IMR-90 (cell line): ENCODE measurements at regions not wholly inside any gene's neighbourhood (a gene's known extent, or its start where the extent isn't known, plus 50 kb on each side); places are given as distances from the start of the nearest gene placed in this dataset.
A peak's percentile ranks its signal among the peaks of the same experiment; 100 is the strongest.

Experiments
- ATAC-seq: fragments of 200-7000 bp; cut with Tn5 transposase; 2 replicates; pipeline ENCODE4 v1.9.1; 2020; ENCODE audit warnings: low read depth, mild to moderate bottlenecking, moderate library complexity
- BruUV-seq: library from RNA; stranded (reverse); fragments of 400-500 nt; replicated peaks from 2 replicates; lab custom pipeline; 2021; lab: Mats Ljungman, UMichigan
- CTCF ChIA-PET: fragments of 300-600 bp; formaldehyde crosslinking; extraction: SDS; loops from one replicate; lab custom pipeline; 2021; ENCODE audit warnings: antibody characterized with exemption; lab: Yijun Ruan, JAX
- POLR2A ChIA-PET: fragments of 300-600 bp; sonication (Branson Sonifier 250); formaldehyde crosslinking; loops from one replicate; lab custom pipeline; 2022; ENCODE audit warnings: antibody characterized with exemption; ENCODE audit not compliant: unreplicated experiment; lab: Charles Lee
- DNase-seq: peaks from one replicate; pipeline ENCODE4 v3.0.0; 2013
- H2AFZ ChIP-seq: replicated peaks from 2 replicates; pipeline ENCODE3; 2013; ENCODE audit warnings: low read length, mild to moderate bottlenecking; ENCODE audit not compliant: poor library complexity
- H2AK5ac ChIP-seq: 2 replicates; pipeline ENCODE4 v1.6.1; 2013; ENCODE audit warnings: low read depth, low read length, inconsistent platforms
- H2AK9ac ChIP-seq: replicated peaks from 2 replicates; pipeline ENCODE3; 2013; ENCODE audit warnings: mild to moderate bottlenecking, low read depth, low read length, moderate library complexity; ENCODE audit not compliant: poor library complexity
- H2BK120ac ChIP-seq: 2 replicates; pipeline ENCODE4 v1.6.1; 2013; ENCODE audit warnings: low read depth, low read length, inconsistent platforms
- H2BK15ac ChIP-seq: 3 replicates; pipeline ENCODE4 v1.6.1; 2013; ENCODE audit warnings: low read depth, low read length, inconsistent platforms
- H2BK20ac ChIP-seq: 2 replicates; pipeline ENCODE4 v1.6.1; 2013; ENCODE audit warnings: low read depth, mild to moderate bottlenecking, inconsistent platforms, low read length, moderate library complexity
- H2BK5ac ChIP-seq: 2 replicates; pipeline ENCODE4 v1.6.1; 2013; ENCODE audit warnings: mild to moderate bottlenecking, low read depth, low read length, inconsistent platforms; ENCODE audit not compliant: poor library complexity, severe bottlenecking
- H3K14ac ChIP-seq: replicated peaks from 2 replicates; pipeline ENCODE4 v1.6.1; 2013; ENCODE audit warnings: low read depth, low read length, inconsistent platforms
- H3K18ac ChIP-seq: 2 replicates; pipeline ENCODE4 v1.6.1; 2013; ENCODE audit warnings: low read depth, low read length, control low read depth
- H3K23ac ChIP-seq: 2 replicates; pipeline ENCODE4 v1.6.1; 2013; ENCODE audit warnings: low read depth, low read length, inconsistent platforms
- H3K27ac ChIP-seq: 2 replicates; pipeline ENCODE4 v1.5.1; 2013; ENCODE audit warnings: mild to moderate bottlenecking, control low read depth, low read length; ENCODE audit not compliant: insufficient read depth
- H3K27me3 ChIP-seq: 2 replicates; pipeline ENCODE4 v1.6.1; 2013; ENCODE audit warnings: low read length; ENCODE audit not compliant: control insufficient read depth, insufficient read depth
- H3K36me3 ChIP-seq: 2 replicates; pipeline ENCODE4 v1.6.1; 2013; ENCODE audit warnings: low read length, mixed read lengths; ENCODE audit not compliant: control insufficient read depth, insufficient read depth
- H3K4ac ChIP-seq: 2 replicates; pipeline ENCODE4 v1.6.1; 2013; ENCODE audit warnings: low read depth, low read length, inconsistent platforms
- H3K4me1 ChIP-seq: 2 replicates; pipeline ENCODE4 v1.6.1; 2013; ENCODE audit warnings: low read length, mixed read lengths; ENCODE audit not compliant: control insufficient read depth, insufficient read depth
- H3K4me2 ChIP-seq: 2 replicates; pipeline ENCODE4 v1.6.1; 2013; ENCODE audit warnings: low read depth, mild to moderate bottlenecking, control low read depth, low read length, moderate library complexity
- H3K4me3 ChIP-seq: 2 replicates; pipeline ENCODE4 v1.5.1; 2013; ENCODE audit warnings: low read depth, mild to moderate bottlenecking, control low read depth, low read length, moderate library complexity; ENCODE audit not compliant: insufficient read depth
- H3K56ac ChIP-seq: 2 replicates; pipeline ENCODE4 v1.6.1; 2013; ENCODE audit warnings: low read length, inconsistent platforms; ENCODE audit not compliant: insufficient read depth; ENCODE audit errors: extremely low read depth
- H3K79me1 ChIP-seq, 2 experiments: 2 replicates each; pipeline ENCODE4 v1.6.1; 2013; ENCODE audit warnings: low read length in 2 of 2, inconsistent platforms in 1 of 2, low read depth in 1 of 2
- H3K9ac ChIP-seq: 2 replicates; pipeline ENCODE4 v1.6.1; 2013; ENCODE audit warnings: low read depth, low read length, control low read depth
- H3K9me1 ChIP-seq: 2 replicates; pipeline ENCODE4 v1.6.1; 2013; ENCODE audit warnings: low read length, inconsistent platforms; ENCODE audit not compliant: insufficient read depth
- H3K9me3 ChIP-seq: 2 replicates; pipeline ENCODE4 v1.6.1; 2013; ENCODE audit warnings: low read length; ENCODE audit not compliant: control insufficient read depth, insufficient read depth
- H4K20me1 ChIP-seq: 2 replicates; pipeline ENCODE4 v1.6.1; 2013; ENCODE audit warnings: low read length, inconsistent platforms; ENCODE audit not compliant: insufficient read depth
- H4K5ac ChIP-seq: 2 replicates; pipeline ENCODE4 v1.6.1; 2013; ENCODE audit warnings: mild to moderate bottlenecking, low read depth, low read length, control low read depth
- H4K8ac ChIP-seq, 2 experiments: 2 replicates each; pipeline ENCODE4 v1.6.1; 2013; ENCODE audit warnings: low read depth in 2 of 2, low read length in 2 of 2, control low read depth in 1 of 2, inconsistent platforms in 1 of 2
- H4K91ac ChIP-seq: 2 replicates; pipeline ENCODE4 v1.6.1; 2013; ENCODE audit warnings: low read depth, low read length, inconsistent platforms; ENCODE audit not compliant: insufficient read depth
- CTCF ChIP-seq: conservative IDR thresholded peaks from 2 replicates; pipeline ENCODE4 v1.5.1; 2012; ENCODE audit warnings: mild to moderate bottlenecking, low read depth, low read length, improper control_type of control experiment
- FOS ChIP-seq: fragments of 150-350 bp; IDR thresholded peaks from 2 replicates; pipeline ENCODE4 v1.6.1; 2016; ENCODE audit warnings: low read depth, low read length
- RAD21 ChIP-seq: IDR thresholded peaks from 2 replicates; pipeline ENCODE4 v1.6.1; 2012; ENCODE audit warnings: low read length, improper control_type of control experiment
- RCOR1 ChIP-seq: IDR thresholded peaks from 2 replicates; pipeline ENCODE4 v1.6.1; 2012; ENCODE audit warnings: mild to moderate bottlenecking, low read length, improper control_type of control experiment; ENCODE audit not compliant: insufficient replicate concordance
- RFX5 ChIP-seq: IDR thresholded peaks from 2 replicates; pipeline ENCODE4 v1.8.0; 2012; ENCODE audit warnings: low read depth, mild to moderate bottlenecking, low read length, moderate library complexity
- WGBS, 2 experiments: methylation state at CpG; one replicate each; pipeline versions ENCODE4 v1.1.5 to v1.1.7; 2013; ENCODE audit warnings: missing lambda C conversion rate in 2 of 2; ENCODE audit not compliant: insufficient read length in 1 of 2; ENCODE audit errors: extremely low coverage in 2 of 2; 5-methylcytosine and 5-hydroxymethylcytosine counted together
- dilution Hi-C: fragments of 300-500 bp; cut with HindIII; formaldehyde crosslinking; loops from one replicate; pipeline ENCODE4 v1.14.3; 2018; ENCODE audit warnings: low sequenced_read_pairs; ENCODE audit not compliant: unreplicated experiment
- in situ Hi-C: fragments of 300-500 bp; cut with MboI; formaldehyde crosslinking; loops from 3 replicates; pipeline ENCODE4 v1.14.3; 2019; ENCODE audit warnings: low sequenced_read_pairs, inconsistent platforms, mixed read lengths
- intact Hi-C: fragments of 100-400 bp; cut with micrococcal nuclease; formaldehyde crosslinking; loops from 2 replicates; pipeline ENCODE4 v1.10.0; 2022

GRCh38 chrX:8084006-8084405 is 87.1 kb downstream of the VCX2 start:
- H3K36me3 ChIP-seq = no peaks in the 10 kb centered on the region
- H2AK5ac ChIP-seq = no peak overlapping the region
- dilution Hi-C loops (no loop called here), in situ Hi-C loops (no loop called here), intact Hi-C loops (no loop called here)
- H4K5ac ChIP-seq = no peak overlapping the region
- no peaks in the 10 kb centered on the region for H4K20me1 ChIP-seq
- H2BK15ac ChIP-seq = no peak overlapping the region
- no TSS peak for BruUV-seq
- H3K27me3 ChIP-seq = no peaks in the 10 kb centered on the region
- H3K56ac ChIP-seq = no peak overlapping the region
- H3K23ac ChIP-seq = no peak overlapping the region
- no peak overlapping the region for H3K9ac ChIP-seq
- no peak overlapping the region for H4K8ac ChIP-seq
- TF ChIP-seq RFX5 (no peak), RCOR1 (no peak), CTCF (no peak), FOS (no peak), RAD21 (no peak)
- H3K79me1 ChIP-seq = no peaks in the 10 kb centered on the region
- no peaks in the 10 kb centered on the region for H3K9me1 ChIP-seq
- no CpG with 5 or more reads among the region's 4 CpGs for WGBS, 2 experiments
- no peak overlapping the region for H4K91ac ChIP-seq
- H3K4me3 ChIP-seq = no peak overlapping the region
- ATAC-seq = no peak; the same call in 1 of the 2 replicates
- H3K4ac ChIP-seq = no peak overlapping the region
- H3K14ac ChIP-seq = no peak overlapping the region
- no peak overlapping the region for H3K18ac ChIP-seq
- no peak overlapping the region for H2BK20ac ChIP-seq
- ChIA-PET CTCF (no interaction called here), POLR2A (no interaction called here)
- no peak overlapping the region for H3K27ac ChIP-seq
- H2BK120ac ChIP-seq = no peak overlapping the region
- H2BK5ac ChIP-seq = no peak overlapping the region
- no peaks in the 10 kb centered on the region for H3K4me1 ChIP-seq
- H3K4me2 ChIP-seq = no peak overlapping the region
- no peak overlapping the region for H2AK9ac ChIP-seq
- H2AFZ ChIP-seq = no peak overlapping the region
- DNase-seq = peak; percentile 37
- H3K9me3 ChIP-seq = peaks cover 2% of the 10 kb centered on the region
